Left ventricle myocardium inferior (tissue), 1 donor: ENCODE measurements at regions not wholly inside any gene's neighbourhood (a gene's known extent, or its start where the extent isn't known, plus 50 kb on each side); places are given as distances from the start of the nearest gene placed in this dataset.

ENCODE experiments used
- DNase-seq: peaks from one replicate; pipeline ENCODE4 v3.0.0-alpha.2; 2020
- H3K27ac ChIP-seq: fragments of 200-600 bp; replicated peaks from 2 replicates; pipeline ENCODE4 v1.8.0; 2021
- H3K27me3 ChIP-seq: fragments of 200-600 bp; 2 replicates; pipeline ENCODE4 v1.8.0; 2021; ENCODE audit warnings: low read depth
- H3K36me3 ChIP-seq: fragments of 200-600 bp; 2 replicates; pipeline ENCODE4 v1.8.0; 2021
- H3K4me1 ChIP-seq: fragments of 200-600 bp; 2 replicates; pipeline ENCODE4 v1.8.0; 2021
- H3K4me3 ChIP-seq: fragments of 200-600 bp; 2 replicates; pipeline ENCODE4 v1.8.0; 2021; ENCODE audit warnings: mild to moderate bottlenecking, moderate library complexity
- H3K9me3 ChIP-seq: fragments of 200-600 bp; replicated peaks from 2 replicates; pipeline ENCODE4 v1.8.0; 2021
- CTCF ChIP-seq: fragments of 200-600 bp; IDR thresholded peaks from 2 replicates; pipeline ENCODE4 v1.8.0; 2021; ENCODE audit warnings: antibody characterized with exemption, mild to moderate bottlenecking, borderline replicate concordance
- intact Hi-C: fragments of 100-400 bp; cut with micrococcal nuclease; formaldehyde crosslinking; loops from one replicate; pipeline ENCODE4 v1.11.0; 2022
- donor health status: DM: no; HTN: yes; CAD: no; lungs with severe emphysema.

- DNase-seq = no peak
- no peaks in the 10 kb centered on the region for H3K9me3 ChIP-seq
- no peak for TF ChIP-seq CTCF
- H3K4me1 ChIP-seq = peaks cover 41% of the 10 kb centered on the region
- intact Hi-C loops = no loop called here
- no peaks in the 10 kb centered on the region for H3K36me3 ChIP-seq
- no peaks in the 10 kb centered on the region for H3K27me3 ChIP-seq
- H3K4me3 ChIP-seq = no peak overlapping the region
- peak overlapping the region; percentile 60 for H3K27ac ChIP-seq
Observed at GRCh38 chr5:142508591-142508990, 177.3 kb downstream of the FGF1 start.

- DNase-seq = no peak
- Histone ChIP-seq H3K27me3 (no peaks in the 10 kb centered on the region), H3K27ac (peak overlapping the region; percentile 60), H3K36me3 (no peaks in the 10 kb centered on the region), H3K9me3 (no peaks in the 10 kb centered on the region), H3K4me1 (peaks cover 34% of the 10 kb centered on the region), H3K4me3 (no peak overlapping the region)
- TF ChIP-seq CTCF = no peak
- intact Hi-C loops = no loop called here
Observed at GRCh38 chr5:142507531-142508372, 178.1 kb downstream of the FGF1 start.

- intact Hi-C loops = no loop called here
- peaks cover 27% of the 10 kb centered on the region for H3K4me1 ChIP-seq
- no peaks in the 10 kb centered on the region for H3K27me3 ChIP-seq
- no peaks in the 10 kb centered on the region for H3K9me3 ChIP-seq
- no peak overlapping the region for H3K4me3 ChIP-seq
- no peak for DNase-seq
- no peaks in the 10 kb centered on the region for H3K36me3 ChIP-seq
- TF ChIP-seq CTCF = no peak
- H3K27ac ChIP-seq = no peak overlapping the region
Observed at GRCh38 chr5:142506756-142507155, 179.1 kb downstream of the FGF1 start.

- intact Hi-C loops = no loop called here
- H3K4me3 ChIP-seq = no peak overlapping the region
Observed at GRCh38 chr5:142506046-142506445, 179.8 kb downstream of the FGF1 start.

GRCh38 chr5:142501890-142502289 lies 177.1 kb upstream of the SPRY4 start:
- intact Hi-C loops = no loop called here
- Histone ChIP-seq H3K27me3 (no peaks in the 10 kb centered on the region), H3K4me1 (peaks cover 11% of the 10 kb centered on the region), H3K27ac (no peak overlapping the region), H3K36me3 (no peaks in the 10 kb centered on the region), H3K9me3 (no peaks in the 10 kb centered on the region), H3K4me3 (no peak overlapping the region)
- no peak for DNase-seq
- TF ChIP-seq CTCF = no peak

More at GRCh38 chr5:142506046-142506445, 179.8 kb downstream of the FGF1 start:
- no peaks in the 10 kb centered on the region for H3K36me3 ChIP-seq
- no peaks in the 10 kb centered on the region for H3K27me3 ChIP-seq
- H3K4me1 ChIP-seq = peaks cover 27% of the 10 kb centered on the region
- no peak overlapping the region for H3K27ac ChIP-seq
- no peak for TF ChIP-seq CTCF
- DNase-seq = no peak
- no peaks in the 10 kb centered on the region for H3K9me3 ChIP-seq
